NCI-H526 (cell line): ENCODE measurements at regions not wholly inside any gene's neighbourhood (a gene's known extent, or its start where the extent isn't known, plus 50 kb on each side); places are given as distances from the start of the nearest gene placed in this dataset.

ENCODE experiments used
- DNase-seq, 2 experiments: peaks; one replicate each; lab custom pipeline; 2025; lab: John Stamatoyannopoulos, UW

- DNase-seq = no peak
Observed at GRCh38 chr18:78213361-78213994, 766.1 kb upstream of the SALL3 start.

DNA sequence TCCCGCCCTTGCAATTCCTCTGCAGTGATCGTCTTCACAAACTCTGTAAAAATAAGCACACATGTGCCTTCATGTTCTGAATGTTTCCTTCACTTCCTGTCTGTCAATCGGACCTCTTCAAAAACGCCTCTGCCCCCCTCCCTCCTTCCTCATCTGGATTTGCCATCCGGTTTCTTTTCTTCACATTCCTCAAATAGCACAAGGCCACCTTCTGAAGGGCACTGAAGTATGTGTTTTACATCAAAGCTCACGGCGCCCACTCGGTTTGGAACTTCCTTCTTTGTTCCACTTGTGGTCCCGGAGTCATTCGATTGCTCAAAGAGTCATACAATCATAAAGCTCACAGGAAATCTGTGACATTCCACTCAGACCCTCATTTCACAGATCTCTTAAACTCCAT is 758.1 kb upstream of the SALL3 start:
- no peak for DNase-seq

- no peak for DNase-seq
Observed at GRCh38 chr18:78228974-78229373, 750.6 kb upstream of the SALL3 start.

DNA sequence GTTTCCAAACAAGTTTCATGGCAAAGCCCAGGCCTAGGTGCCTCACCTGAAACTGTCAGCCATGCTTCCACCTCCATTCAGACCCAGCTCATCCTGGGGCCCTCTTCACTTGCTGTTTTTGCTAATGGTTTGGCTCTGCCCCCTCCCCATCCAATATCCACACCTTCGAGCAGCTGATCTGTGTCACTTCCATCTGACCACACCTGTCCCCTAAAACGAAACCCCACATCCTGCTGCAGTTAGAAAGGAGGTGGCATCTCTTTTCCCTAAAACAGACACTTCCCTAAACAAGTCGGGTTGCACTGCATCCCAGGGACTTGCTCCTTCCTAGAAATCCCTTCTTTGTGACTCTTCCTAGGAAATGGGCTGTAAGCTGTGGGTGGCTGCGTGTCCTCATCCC is 748.7 kb upstream of the SALL3 start:
- no peak for DNase-seq

GRCh38 chr18:78232196-78232595 is 747.4 kb upstream of the SALL3 start:
- DNase-seq = no peak

DNA sequence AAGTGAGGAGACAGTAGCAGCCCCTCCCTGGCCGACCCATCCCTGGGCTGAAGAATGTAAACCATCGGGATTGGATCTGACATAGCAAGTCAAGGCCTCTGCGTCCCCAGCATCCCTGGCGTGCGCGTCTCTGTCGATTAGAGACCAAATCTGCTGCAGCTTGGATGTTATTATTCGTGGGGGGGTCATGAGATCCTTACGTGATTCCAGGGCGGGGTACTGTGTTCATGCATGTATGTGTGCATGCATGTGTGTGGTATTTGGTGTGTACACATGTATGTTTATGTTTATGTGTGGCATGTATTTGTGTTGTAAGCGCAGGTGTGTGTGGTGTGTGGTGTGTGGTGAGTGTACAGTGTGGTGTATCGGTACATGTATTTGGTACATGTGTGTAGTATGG is 741.8 kb upstream of the SALL3 start:
- no peak for DNase-seq

DNA sequence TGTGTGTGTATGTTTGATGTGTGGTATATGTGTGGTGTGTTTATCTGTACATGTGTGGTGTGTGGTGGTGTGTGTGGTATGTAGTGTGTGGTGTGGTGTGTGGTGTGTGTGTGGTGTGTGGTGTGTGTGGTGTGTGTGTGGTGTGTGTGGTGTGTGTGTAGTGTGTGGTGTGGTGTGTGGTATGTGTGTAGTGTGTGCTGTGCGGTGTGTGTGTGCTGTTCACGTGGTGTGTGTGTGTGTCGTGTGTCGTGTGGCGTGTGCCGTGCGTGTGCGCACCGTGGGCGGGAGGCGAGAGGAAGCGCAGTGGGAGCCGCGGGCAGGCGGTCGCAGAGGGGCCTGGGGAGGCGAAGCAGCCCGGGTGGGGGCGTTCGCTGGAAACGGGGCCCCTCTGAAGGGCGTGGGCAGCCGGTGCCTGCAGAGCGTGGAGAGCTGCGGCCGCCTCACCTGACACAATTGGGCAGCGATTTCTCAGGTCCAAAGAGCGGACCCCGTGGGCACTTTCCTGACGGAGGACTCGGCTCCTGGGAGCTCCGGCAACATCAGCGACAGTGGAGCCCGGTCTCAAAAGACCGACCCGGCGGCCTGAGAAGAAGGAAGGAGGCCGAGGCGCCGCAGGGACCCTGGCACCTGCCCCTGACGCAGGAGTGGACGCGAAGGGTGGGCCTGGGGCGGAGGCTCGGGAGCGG is 741.1 kb upstream of the SALL3 start:
- DNase-seq = no peak

DNA sequence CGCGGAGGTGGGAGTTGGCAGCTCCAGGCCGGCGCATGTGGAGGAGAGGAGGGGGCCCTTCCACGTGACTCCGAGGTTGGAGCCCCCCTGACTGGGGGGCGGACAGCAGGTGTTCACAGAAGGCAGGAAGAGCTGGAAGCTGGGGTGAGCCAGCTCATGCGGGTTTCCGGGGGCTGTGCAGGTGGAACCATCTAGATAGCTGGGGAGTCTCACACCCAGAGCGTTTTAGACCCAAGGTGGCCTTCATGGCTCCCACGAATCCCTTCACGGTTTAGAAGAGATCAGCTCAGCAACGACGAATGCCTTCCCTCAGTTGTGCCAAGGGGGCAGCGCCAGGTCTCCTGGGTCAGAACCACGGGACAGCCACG is 740.5 kb upstream of the SALL3 start:
- DNase-seq = no peak

GRCh38 chr18:78240101-78240500 is 739.5 kb upstream of the SALL3 start:
- DNase-seq = no peak

DNA sequence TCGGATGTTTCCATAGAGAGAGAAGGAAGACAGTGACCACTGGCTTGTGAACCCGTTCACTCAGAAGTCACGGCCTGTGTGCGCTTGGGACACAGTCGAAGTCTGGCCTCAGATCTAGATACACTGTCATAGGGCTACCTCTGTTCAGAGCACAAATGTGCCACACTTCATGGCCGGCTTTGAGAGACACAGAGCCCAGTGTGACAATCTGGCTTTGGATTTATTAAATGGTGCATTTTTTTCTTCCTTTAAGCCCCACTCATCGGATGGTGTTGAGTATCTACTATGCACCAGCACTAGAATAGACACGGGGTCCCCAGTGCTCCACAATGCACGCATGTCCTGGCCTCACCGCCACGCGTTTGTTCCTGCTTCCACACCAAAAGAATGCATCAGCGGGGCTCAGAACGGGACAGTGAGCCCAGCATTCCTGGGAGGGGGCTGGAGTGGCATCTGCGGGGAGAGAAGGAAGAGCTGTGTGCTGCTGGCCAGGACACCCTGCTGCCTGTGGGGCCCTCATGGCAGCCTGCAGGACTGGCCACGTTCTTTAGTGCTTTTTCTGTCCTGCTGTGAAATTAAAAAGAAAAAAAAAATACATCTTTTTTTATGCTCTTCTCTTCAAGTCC is 738.9 kb upstream of the SALL3 start:
- no peak for DNase-seq

- no peak for DNase-seq
Observed at GRCh38 chr18:78241535-78242253, 737.9 kb upstream of the SALL3 start.

GRCh38 chr18:78242254-78242643 is 737.4 kb upstream of the SALL3 start:
- no peak for DNase-seq

GRCh38 chr18:78242806-78243205 is 736.8 kb upstream of the SALL3 start:
- no peak for DNase-seq

GRCh38 chr18:78244779-78245178 is 734.8 kb upstream of the SALL3 start:
- DNase-seq = no peak

- DNase-seq = no peak
Observed at GRCh38 chr18:78245451-78245850, 734.2 kb upstream of the SALL3 start.

- DNase-seq = no peak
Observed at GRCh38 chr18:78246050-78246449, 733.6 kb upstream of the SALL3 start.

GRCh38 chr18:78246588-78246987 is 733.0 kb upstream of the SALL3 start:
- no peak for DNase-seq

GRCh38 chr18:78247615-78248289 is 731.9 kb upstream of the SALL3 start:
- DNase-seq = no peak

GRCh38 chr18:78255013-78255412 is 724.6 kb upstream of the SALL3 start:
- DNase-seq = no peak

- DNase-seq = no peak
Observed at GRCh38 chr18:78268226-78268988, 711.2 kb upstream of the SALL3 start.

- DNase-seq = no peak
Observed at GRCh38 chr18:78271790-78272189, 707.8 kb upstream of the SALL3 start.

- no peak for DNase-seq
Observed at GRCh38 chr18:78273876-78274275, 705.7 kb upstream of the SALL3 start.
